H1 (cell line): ENCODE measurements at regions not wholly inside any gene's neighbourhood (a gene's known extent, or its start where the extent isn't known, plus 50 kb on each side); places are given as distances from the start of the nearest gene placed in this dataset.

Experiments
- CTCF ChIA-PET: fragments of 300-600 bp; sonication (Branson Sonifier 250); formaldehyde crosslinking; loops from one replicate; lab custom pipeline; 2021; ENCODE audit not compliant: partially characterized antibody; lab: Charles Lee
- POLR2A ChIA-PET: fragments of 300-600 bp; sonication (Branson Sonifier 250); formaldehyde crosslinking; loops from one replicate; lab custom pipeline; 2021; ENCODE audit warnings: inconsistent platforms; ENCODE audit not compliant: partially characterized antibody; lab: Charles Lee
- DNase-seq, 2 experiments: peaks; one replicate each; pipeline versions ENCODE4 v3.0.0 to v3.0.0-alpha.2; 2010 to 2022; ENCODE audit warnings: low spot score in 2 of 2, low read depth in 1 of 2, mixed read lengths in 1 of 2
- FAIRE-seq: peaks from 2 replicates; lab custom pipeline; 2011; peaks lifted over from hg19 to GRCh38; lab: Jason Lieb, UNC
- H2AFZ ChIP-seq: 2 replicates; pipeline ENCODE4 v1.8.1; 2012; ENCODE audit warnings: low read length, inconsistent platforms
- H2AK5ac ChIP-seq: 2 replicates; pipeline ENCODE4 v1.6.1; 2013; ENCODE audit warnings: low read depth, low read length
- H2BK120ac ChIP-seq: replicated peaks from 2 replicates; pipeline ENCODE3; 2013; ENCODE audit warnings: low read depth, low read length, inconsistent platforms
- H2BK12ac ChIP-seq: 2 replicates; pipeline ENCODE4 v1.6.1; 2013; ENCODE audit warnings: low read depth, low read length
- H2BK15ac ChIP-seq: 2 replicates; pipeline ENCODE4 v1.6.1; 2013; ENCODE audit warnings: low read length
- H2BK20ac ChIP-seq: 2 replicates; pipeline ENCODE4 v1.6.1; 2013; ENCODE audit warnings: low read length
- H2BK5ac ChIP-seq: 2 replicates; pipeline ENCODE4 v1.6.1; 2013; ENCODE audit warnings: low read depth, low read length
- H3K14ac ChIP-seq: 2 replicates; pipeline ENCODE4 v1.6.1; 2013; ENCODE audit warnings: inconsistent platforms; ENCODE audit not compliant: insufficient read length
- H3K18ac ChIP-seq: 2 replicates; pipeline ENCODE4 v1.6.1; 2013; ENCODE audit warnings: low read length; ENCODE audit errors: extremely low read depth
- H3K23ac ChIP-seq: 2 replicates; pipeline ENCODE4 v1.6.1; 2013; ENCODE audit warnings: inconsistent platforms; ENCODE audit not compliant: insufficient read length
- H3K23me2 ChIP-seq: 2 replicates; pipeline ENCODE4 v1.6.1; 2013; ENCODE audit warnings: low read depth, low read length
- H3K27ac ChIP-seq: 2 replicates; pipeline ENCODE4 v1.6.1; 2011; ENCODE audit warnings: low read depth, low read length, inconsistent platforms
- H3K27me3 ChIP-seq, 4 experiments: replicated peaks in 1 of 4; 1 replicate in 1 of 4; 2 replicates in 3 of 4; pipeline versions ENCODE4 v1.6.1 to v1.8.1; 2011 to 2013; ENCODE audit warnings: low read length in 3 of 4, mild to moderate bottlenecking in 3 of 4, inconsistent platforms in 2 of 4, mixed read lengths in 2 of 4, moderate library complexity in 1 of 4; ENCODE audit not compliant: control insufficient read depth in 3 of 4, insufficient read depth in 3 of 4; ENCODE audit errors: extremely low read depth in 1 of 4
- H3K36me3 ChIP-seq, 4 experiments: 2 replicates each; pipeline versions ENCODE4 v1.6.1 to v1.8.1; 2011 to 2013; ENCODE audit warnings: mild to moderate bottlenecking in 4 of 4, low read length in 3 of 4, moderate library complexity in 2 of 4, control low read depth in 1 of 4, inconsistent platforms in 1 of 4; ENCODE audit not compliant: insufficient read depth in 4 of 4, control insufficient read depth in 2 of 4
- H3K4ac ChIP-seq: replicated peaks from 2 replicates; pipeline ENCODE3; 2013; ENCODE audit warnings: low read length, low read depth, mixed read lengths, inconsistent platforms; ENCODE audit not compliant: insufficient read length
- H3K4me1 ChIP-seq, 4 experiments: replicated peaks in 1 of 4; 1 replicate in 1 of 4; 2 replicates in 3 of 4; pipeline versions ENCODE4 v1.6.1 to v1.8.1; 2011 to 2013; ENCODE audit warnings: low read length in 3 of 4, inconsistent platforms in 2 of 4, mixed read lengths in 1 of 4; ENCODE audit not compliant: insufficient read depth in 4 of 4, control insufficient read depth in 3 of 4
- H3K4me2 ChIP-seq, 2 experiments: 2 replicates each; pipeline versions ENCODE4 v1.6.1 to v1.8.1; 2011 to 2013; ENCODE audit warnings: low read depth in 2 of 2, low read length in 2 of 2, control low read depth in 1 of 2, inconsistent platforms in 1 of 2, mild to moderate bottlenecking in 1 of 2; ENCODE audit not compliant: insufficient read depth in 1 of 2
- H3K4me3 ChIP-seq, 4 experiments: fragments of 200-600, 300-600 bp in 1 of 4; sonication (generic), shearing (Covaris generic), sonication (Bioruptor Twin) in 1 of 4; 2 replicates each; pipeline versions ENCODE4 v1.5.1 to v1.8.1; 2011 to 2016; ENCODE audit warnings: low read length in 4 of 4, low read depth in 3 of 4, control low read depth in 2 of 4, inconsistent platforms in 2 of 4, mild to moderate bottlenecking in 2 of 4, mixed read lengths in 1 of 4, moderate library complexity in 1 of 4; ENCODE audit not compliant: insufficient read depth in 2 of 4; ENCODE audit errors: extremely low read depth in 1 of 4
- H3K56ac ChIP-seq: replicated peaks from 2 replicates; pipeline ENCODE3; 2013; ENCODE audit warnings: low read depth, mild to moderate bottlenecking, mixed read lengths, low read length, inconsistent platforms; ENCODE audit not compliant: insufficient read length
- H3K79me1 ChIP-seq: 2 replicates; pipeline ENCODE4 v1.6.1; 2013; ENCODE audit warnings: low read depth, low read length, control low read depth
- H3K79me2 ChIP-seq, 2 experiments: 2 replicates each; pipeline versions ENCODE4 v1.6.1 to v1.8.1; 2012 to 2013; ENCODE audit warnings: low read length in 2 of 2, mild to moderate bottlenecking in 2 of 2, inconsistent platforms in 1 of 2; ENCODE audit not compliant: insufficient read depth in 2 of 2, control insufficient read depth in 1 of 2
- H3K9ac ChIP-seq, 4 experiments: replicated peaks in 1 of 4; 1 replicate in 1 of 4; 2 replicates in 3 of 4; pipeline versions ENCODE4 v1.6.1 to v1.8.1; 2011 to 2013; ENCODE audit warnings: low read depth in 3 of 4, low read length in 3 of 4, control low read depth in 2 of 4, mild to moderate bottlenecking in 2 of 4, moderate library complexity in 2 of 4, inconsistent platforms in 1 of 4; ENCODE audit errors: extremely low read depth in 1 of 4
- H3K9me3 ChIP-seq, 2 experiments: 2 replicates each; pipeline versions ENCODE4 v1.6.1 to v1.8.1; 2012 to 2013; ENCODE audit warnings: mild to moderate bottlenecking in 2 of 2, moderate library complexity in 2 of 2, control low read depth in 1 of 2, inconsistent platforms in 1 of 2, low read depth in 1 of 2, low read length in 1 of 2, mixed read lengths in 1 of 2; ENCODE audit not compliant: insufficient read depth in 2 of 2
- H4K20me1 ChIP-seq, 2 experiments: replicated peaks in 1 of 2; 2 replicates each; pipeline versions ENCODE3 to v1.8.1; 2011 to 2013; ENCODE audit warnings: inconsistent platforms in 2 of 2, low read length in 2 of 2, mild to moderate bottlenecking in 1 of 2; ENCODE audit not compliant: insufficient read depth in 2 of 2, control insufficient read depth in 1 of 2
- H4K5ac ChIP-seq: 2 replicates; pipeline ENCODE4 v1.6.1; 2013; ENCODE audit warnings: low read length, low read depth, mixed read lengths, inconsistent platforms; ENCODE audit not compliant: insufficient read length
- H4K8ac ChIP-seq: 2 replicates; pipeline ENCODE4 v1.8.0; 2013; ENCODE audit warnings: mild to moderate bottlenecking, moderate library complexity, low read length, inconsistent platforms; ENCODE audit not compliant: insufficient read depth; ENCODE audit errors: extremely low read depth
- H4K91ac ChIP-seq: replicated peaks from 2 replicates; pipeline ENCODE3; 2013; ENCODE audit warnings: low read length, mixed read lengths, inconsistent platforms; ENCODE audit not compliant: insufficient read length
- CBX5 ChIP-seq: fragments of 300-800, 300-1000 bp; sonication (generic); IDR thresholded peaks from 2 replicates; pipeline ENCODE4 v1.7.1; 2016; ENCODE audit warnings: antibody characterized with exemption, low read length, low read depth
- RFX5 ChIP-seq: IDR thresholded peaks from 2 replicates; pipeline ENCODE4 v1.6.1; 2011; ENCODE audit warnings: low read depth, low read length, improper control_type of control experiment, borderline replicate concordance
- RXRA ChIP-seq: IDR thresholded peaks from 2 replicates; pipeline ENCODE4 v1.6.1; 2011; ENCODE audit warnings: low read depth, mild to moderate bottlenecking, low read length, moderate library complexity; ENCODE audit not compliant: insufficient read depth
- WGBS, 2 experiments: shearing (Covaris generic) in 1 of 2; methylation state at CpG; one replicate each; pipeline versions ENCODE4 v1.1.6 to v1.1.7; 2013 to 2015; ENCODE audit warnings: low lambda C conversion rate in 2 of 2, mixed read lengths in 2 of 2, inconsistent platforms in 1 of 2, low coverage in 1 of 2, missing lambda C conversion rate in 1 of 2; ENCODE audit not compliant: insufficient replicate concordance in 2 of 2, insufficient coverage in 1 of 2, insufficient read length in 1 of 2; ENCODE audit errors: extremely low coverage in 1 of 2, missing lambda C conversion rate in 1 of 2; 5-methylcytosine and 5-hydroxymethylcytosine counted together

- DNase-seq, result no peak
- H2BK20ac ChIP-seq, result no peak overlapping the region
- no peaks in the 10 kb centered on the region for H4K20me1 ChIP-seq
- no peak overlapping the region for H3K4ac ChIP-seq
- no peak for FAIRE-seq
- no peak overlapping the region for H3K18ac ChIP-seq
- H3K56ac ChIP-seq, result no peak overlapping the region
- no peak overlapping the region for H2BK5ac ChIP-seq
- ChIA-PET CTCF (interaction anchor here (1.1 kb wide), 1 partner anchor 11 kb away, joined by 3 read pairs; no protein-coding TSS in a partner anchor), POLR2A (no interaction called here)
- no peak overlapping the region for H2BK15ac ChIP-seq
- H3K4me1 ChIP-seq, result no peaks in the 10 kb centered on the region
- H3K9me3 ChIP-seq, result peaks cover 0 to 6% of the 10 kb centered on the region in 2 experiments; a peak in 1 of 4 replicates
- no peak overlapping the region for H3K4me2 ChIP-seq
- no peaks in the 10 kb centered on the region for H3K79me2 ChIP-seq
- no peak overlapping the region for H3K4me3 ChIP-seq
- no peak overlapping the region for H2BK12ac ChIP-seq
- no peaks in the 10 kb centered on the region for H3K27me3 ChIP-seq
- no peak overlapping the region for H2AK5ac ChIP-seq
- H4K5ac ChIP-seq, result no peak overlapping the region
- no peak overlapping the region for H3K23ac ChIP-seq
- 95% methylated on average over 3 of the region's 3 CpGs; no CpG with 5 or more reads in 1 of the 2 experiments for whole genome bisulfite sequencing, 2 experiments
- no peak overlapping the region for H4K8ac ChIP-seq
- no peak overlapping the region for H4K91ac ChIP-seq
- no peak overlapping the region for H2AFZ ChIP-seq
- no peaks in the 10 kb centered on the region for H3K23me2 ChIP-seq
- no peak overlapping the region for H3K9ac ChIP-seq
- H3K79me1 ChIP-seq, result no peaks in the 10 kb centered on the region
- no peak overlapping the region for H2BK120ac ChIP-seq
- no peak overlapping the region for H3K14ac ChIP-seq
- no peaks in the 10 kb centered on the region for H3K36me3 ChIP-seq
- H3K27ac ChIP-seq, result no peak overlapping the region
- TF ChIP-seq RFX5, result no peak
- no peak for TF ChIP-seq CBX5
- no peak for TF ChIP-seq RXRA
Observed at GRCh38 chr14:66228267-66228970, 257.8 kb upstream of the CCDC196 start.
